NB4 (cell line): ENCODE measurements at regions not wholly inside any gene's neighbourhood (a gene's known extent, or its start where the extent isn't known, plus 50 kb on each side); places are given as distances from the start of the nearest gene placed in this dataset.
A peak's percentile ranks its signal among the peaks of the same experiment; 100 is the strongest.

Source experiments
- DNase-seq: peaks from one replicate; pipeline ENCODE4 v3.0.0; 2010; ENCODE audit warnings: low read depth
- H3K4me3 ChIP-seq: one replicate; pipeline ENCODE4 v1.5.1; 2011; ENCODE audit warnings: mild to moderate bottlenecking, low read depth, low read length, moderate library complexity
- CTCF ChIP-seq: IDR thresholded peaks from one replicate; pipeline ENCODE4 v1.5.1; 2012; ENCODE audit warnings: low read depth, low read length
- MYC ChIP-seq: IDR thresholded peaks from 2 replicates; pipeline ENCODE4 v1.6.1; 2011; ENCODE audit warnings: low read depth, low read length
- POLR2A ChIP-seq: IDR thresholded peaks from 2 replicates; pipeline ENCODE4 v1.6.1; 2011; ENCODE audit warnings: mild to moderate bottlenecking; ENCODE audit not compliant: insufficient read length; ENCODE audit errors: extremely low read depth
- TF ChIP-seq, protein P1 (sequence below): IDR thresholded peaks from 2 replicates; pipeline ENCODE4 v1.6.1; 2011; ENCODE audit warnings: low read depth, low read length

- H3K4me3 ChIP-seq = no peak overlapping the region
- DNase-seq = no peak
- TF ChIP-seq POLR2A = no peak
- TF ChIP-seq, protein P1, sequence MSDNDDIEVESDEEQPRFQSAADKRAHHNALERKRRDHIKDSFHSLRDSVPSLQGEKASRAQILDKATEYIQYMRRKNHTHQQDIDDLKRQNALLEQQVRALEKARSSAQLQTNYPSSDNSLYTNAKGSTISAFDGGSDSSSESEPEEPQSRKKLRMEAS = no peak
- no peak for TF ChIP-seq CTCF
- no peak for TF ChIP-seq MYC
These were observed 160.5 kb downstream of the KLF13 start for GRCh38 chr15:31486906-31487695.

DNA sequence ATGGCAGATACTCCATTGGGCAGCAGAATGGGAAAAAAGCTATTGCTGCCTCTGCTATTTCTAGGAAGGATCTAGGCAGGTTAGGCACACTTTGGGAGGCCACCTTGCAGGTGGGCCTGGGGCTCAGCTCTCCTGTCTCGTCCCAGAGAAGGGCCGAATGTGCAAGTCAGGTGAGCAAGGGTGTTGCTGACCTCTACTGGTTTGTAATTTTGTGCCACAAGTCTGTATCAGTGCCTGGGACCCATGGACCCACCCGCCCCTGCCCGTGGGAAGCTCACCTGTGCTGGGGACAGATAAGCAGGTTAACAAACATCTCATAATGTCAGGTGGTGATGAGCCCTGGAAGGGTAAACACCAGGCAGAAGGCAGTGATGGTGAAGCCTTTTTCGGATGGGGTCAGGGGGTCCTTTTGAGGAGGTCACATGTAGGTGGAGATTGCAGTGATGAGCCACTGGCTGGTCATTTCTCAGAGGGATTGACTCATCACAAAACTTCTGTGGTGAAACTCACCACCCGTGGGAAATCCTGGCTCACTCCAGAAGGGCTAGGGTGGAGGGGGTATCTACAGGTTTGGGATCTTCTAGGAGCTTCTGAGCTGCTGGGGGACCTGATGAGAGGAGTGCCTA, 161.3 kb downstream of the KLF13 start:
- no peak overlapping the region for H3K4me3 ChIP-seq
- TF ChIP-seq CTCF (no peak), MYC (no peak), POLR2A (no peak)
- TF ChIP-seq, protein P1 = no peak
- DNase-seq = peak; percentile 19

DNA sequence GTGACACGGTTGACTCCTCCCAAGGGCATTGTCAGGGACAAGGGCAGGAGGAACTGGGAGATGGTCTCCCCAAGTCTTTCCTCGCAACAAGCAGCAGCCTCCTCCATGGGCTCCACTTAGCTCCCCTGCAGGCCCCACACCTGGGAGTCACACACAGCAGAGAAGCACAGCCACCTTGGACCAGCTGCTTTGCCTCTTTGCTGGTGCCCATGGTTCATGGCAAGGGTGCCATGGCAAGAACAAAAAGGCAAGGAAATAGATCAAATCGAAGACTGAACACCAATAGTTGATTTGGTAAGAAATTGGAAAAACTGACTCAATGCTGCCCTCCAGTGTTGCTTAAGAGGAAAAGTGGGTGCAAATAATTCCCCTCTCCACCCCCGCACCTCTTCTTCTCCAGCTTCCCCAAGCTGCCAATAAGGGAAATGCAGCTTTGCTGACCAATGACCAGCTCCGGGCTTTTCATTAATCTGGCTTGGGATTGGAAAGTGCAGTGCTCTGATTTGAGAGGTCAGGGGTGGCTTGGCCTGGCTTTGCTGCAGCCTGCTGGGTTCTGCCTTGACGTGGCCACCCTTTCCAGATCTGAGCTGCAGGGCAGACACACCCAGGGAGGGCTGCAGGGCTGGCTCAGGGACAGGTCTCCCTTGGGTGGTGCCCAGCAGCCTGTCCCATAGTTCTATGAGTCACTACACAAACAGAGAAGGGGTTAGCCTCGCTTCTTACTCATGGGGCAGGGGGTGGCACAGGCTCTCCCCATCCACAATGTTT, 162.0 kb downstream of the KLF13 start:
- TF ChIP-seq CTCF = peak; percentile 73
- TF ChIP-seq, protein P1 = no peak
- H3K4me3 ChIP-seq = no peak overlapping the region
- peak; percentile 86 for DNase-seq

DNA sequence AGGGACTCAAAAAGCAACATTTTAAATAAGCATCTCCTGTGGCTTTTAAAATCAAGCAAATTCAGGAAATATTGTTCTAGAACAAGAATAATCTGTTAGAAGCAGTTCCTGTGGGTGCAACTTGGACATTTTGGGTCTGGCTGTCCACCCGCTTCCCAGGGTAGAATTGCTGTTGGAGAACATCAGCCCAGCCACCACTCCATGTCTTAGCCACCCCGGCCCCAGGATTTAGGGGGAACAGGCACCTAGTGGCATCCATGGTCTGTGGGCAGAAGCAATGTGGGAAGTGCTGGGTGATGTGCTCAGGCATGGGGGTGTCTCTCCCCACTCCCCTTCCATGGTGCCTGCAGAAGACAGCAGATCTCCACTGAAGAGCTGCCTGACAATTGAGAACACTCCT, 162.6 kb downstream of the KLF13 start:
- TF ChIP-seq, protein P1 = no peak
- no peak for TF ChIP-seq CTCF
- TF ChIP-seq POLR2A = no peak
- no peak for TF ChIP-seq MYC

GRCh38 chr15:31489801-31490646, 163.4 kb downstream of the KLF13 start:
- TF ChIP-seq MYC (0 out of 2 replicates have a peak, but pooled peaks have one; percentile 22), POLR2A (no peak), CTCF (peak; percentile 83)
- DNase-seq = peak; percentile 64
- H3K4me3 ChIP-seq = no peak overlapping the region

More for the DNA sequence above, 162.6 kb downstream of the KLF13 start:
- no peak overlapping the region for H3K4me3 ChIP-seq
- DNase-seq = no peak
